ENCODE measurements at regions not wholly inside any gene's neighbourhood (a gene's known extent, or its start where the extent isn't known, plus 50 kb on each side); places are given as distances from the start of the nearest gene placed in this dataset.

GRCh38 chr5:74187757-74188156 lies 452.8 kb downstream of the ENC1 start:
- DNase-seq (ENCODE audit: low read depth) = no peak

- no peak for DNase-seq (ENCODE audit: low read depth)
Observed at GRCh38 chr5:74186356-74187315, 453.9 kb downstream of the ENC1 start.

- no peak for DNase-seq (ENCODE audit: low read depth)
Observed at GRCh38 chr5:74185599-74185998, 454.9 kb downstream of the ENC1 start.

GRCh38 chr5:74184649-74185048 lies 455.9 kb downstream of the ENC1 start:
- DNase-seq (ENCODE audit: low read depth) = no peak

- DNase-seq (ENCODE audit: low read depth) = no peak
Observed at GRCh38 chr5:74183041-74183440, 457.5 kb downstream of the ENC1 start.

- no peak for DNase-seq (ENCODE audit: low read depth)
Observed at GRCh38 chr5:74182603-74183002, 457.9 kb downstream of the ENC1 start.

GRCh38 chr5:74179701-74180100 lies 460.8 kb downstream of the ENC1 start:
- no peak for DNase-seq (ENCODE audit: low read depth)

- DNase-seq (ENCODE audit: low read depth) = no peak
Observed at GRCh38 chr5:74179179-74179578, 461.3 kb downstream of the ENC1 start.

GRCh38 chr5:74177961-74178360 lies 462.6 kb downstream of the ENC1 start:
- DNase-seq (ENCODE audit: low read depth) = no peak

- DNase-seq (ENCODE audit: low read depth) = no peak
Observed at GRCh38 chr5:74174366-74174765, 466.2 kb downstream of the ENC1 start.

GRCh38 chr5:74173665-74174064 lies 466.9 kb downstream of the ENC1 start:
- DNase-seq (ENCODE audit: low read depth) = no peak

GRCh38 chr5:74173241-74173640 lies 467.3 kb downstream of the ENC1 start:
- no peak for DNase-seq (ENCODE audit: low read depth)

- DNase-seq (ENCODE audit: low read depth) = no peak
Observed at GRCh38 chr5:74169701-74170100, 470.8 kb downstream of the ENC1 start.

GRCh38 chr5:74167930-74168315 lies 472.6 kb downstream of the ENC1 start:
- no peak for DNase-seq (ENCODE audit: low read depth)

- DNase-seq (ENCODE audit: low read depth) = no peak
Observed at GRCh38 chr5:74167206-74167929, 473.2 kb downstream of the ENC1 start.

GRCh38 chr5:74166064-74166463 lies 474.5 kb downstream of the ENC1 start:
- no peak for DNase-seq (ENCODE audit: low read depth)

- no peak for DNase-seq (ENCODE audit: low read depth)
Observed at GRCh38 chr5:74164725-74165235, 475.7 kb downstream of the ENC1 start.

- no peak for DNase-seq (ENCODE audit: low read depth)
Observed at GRCh38 chr5:74162524-74162923, 478.0 kb downstream of the ENC1 start.

GRCh38 chr5:74161170-74161569 lies 479.4 kb downstream of the ENC1 start:
- DNase-seq (ENCODE audit: low read depth) = no peak

- no peak for DNase-seq (ENCODE audit: low read depth)
Observed at GRCh38 chr5:74156728-74157383, 483.7 kb downstream of the ENC1 start.

- no peak for DNase-seq (ENCODE audit: low read depth)
Observed at GRCh38 chr5:74155501-74155900, 485.0 kb downstream of the ENC1 start.

- DNase-seq (ENCODE audit: low read depth) = no peak
Observed at GRCh38 chr5:74154526-74154925, 486.0 kb downstream of the ENC1 start.
